Heart left ventricle (tissue), 16 donors: ENCODE measurements at regions not wholly inside any gene's neighbourhood (a gene's known extent, or its start where the extent isn't known, plus 50 kb on each side); places are given as distances from the start of the nearest gene placed in this dataset.

Source experiments
- ATAC-seq, 4 donors: fragments of 200-7000 bp; cut with Tn5 transposase; one replicate each; pipeline ENCODE4 v1.9.1; 2020 to 2022; ENCODE audit warnings: moderate library complexity in 4 of 4, mild to moderate bottlenecking in 3 of 4, moderate number of reproducible peaks in 1 of 4
- DNase-seq, 5 donors: peaks; one replicate each; pipeline ENCODE4 v3.0.0-alpha.2; 2020
- H3K27ac ChIP-seq, 12 donors: fragments of 200-600 bp; sonication (generic) in 4 of 12; one replicate each; pipeline versions ENCODE4 v1.5.0 to v1.8.0; 2016 to 2022; ENCODE audit warnings: mild to moderate bottlenecking in 2 of 12
- H3K27me3 ChIP-seq, 9 donors: fragments of 200-600 bp; sonication (generic) in 2 of 9; one replicate each; pipeline versions ENCODE4 v1.5.1 to v1.8.0; 2016 to 2022; ENCODE audit warnings: mild to moderate bottlenecking in 3 of 9
- H3K36me3 ChIP-seq, 9 donors: fragments of 200-600 bp; sonication (generic) in 2 of 9; one replicate each; pipeline versions ENCODE4 v1.5.0 to v1.8.0; 2018 to 2022; ENCODE audit warnings: mild to moderate bottlenecking in 2 of 9
- H3K4me1 ChIP-seq, 12 donors: fragments of 200-600 bp; sonication (generic) in 4 of 12; one replicate each; pipeline versions ENCODE4 v1.5.0 to v1.8.0; 2016 to 2022; ENCODE audit warnings: mild to moderate bottlenecking in 3 of 12
- H3K4me3 ChIP-seq, 12 donors: fragments of 200-600 bp; sonication (generic) in 4 of 12; one replicate each; pipeline versions ENCODE4 v1.5.0 to v1.8.0; 2017 to 2022; ENCODE audit warnings: mild to moderate bottlenecking in 9 of 12, moderate library complexity in 4 of 12
- H3K9me3 ChIP-seq, 12 donors: fragments of 200-600 bp; sonication (generic) in 4 of 12; one replicate each; pipeline versions ENCODE4 v1.5.0 to v1.8.0; 2016 to 2022; ENCODE audit warnings: mild to moderate bottlenecking in 1 of 12
- POLR2A ChIP-seq, 2 donors: fragments of 450-650 bp; IDR thresholded peaks; one replicate each; pipeline ENCODE4 v1.6.1; 2017; ENCODE audit warnings: antibody characterized with exemption in 2 of 2, mild to moderate bottlenecking in 2 of 2, moderate library complexity in 2 of 2
- WGBS, 4 donors: extraction: QIAGEN DNeasy Blood & Tissue Kit in 2 of 4; methylation state at CpG; one replicate each; pipeline versions ENCODE4 v1.1.5 to v1.1.7; 2013 to 2018; 5-methylcytosine and 5-hydroxymethylcytosine counted together
- intact Hi-C, 10 donors: fragments of 100-400 bp; cut with DNase I; formaldehyde crosslinking; loops; one replicate each; pipeline versions ENCODE4 v1.11.1 to v1.14.2; 2022
- TF ChIP-seq, protein P1 (sequence below), 12 donors: fragments of 200-600 bp; sonication (generic) in 4 of 12; IDR thresholded peaks; one replicate each; pipeline versions ENCODE4 v1.5.0 to v1.8.0; 2018 to 2022; ENCODE audit warnings: antibody characterized with exemption in 12 of 12, mild to moderate bottlenecking in 5 of 12
- donor health status: ischemic (EF 13 %, LVEDD 7.1; RV severe dilation, severe dysfunction).
- donor health status: healthy with polysubstance abuse.
- donor health status: DM: no; HTN: yes; CAD: no.
- donor health status: DM: no; HTN: no; CAD: no.
- donor health status: ischemic (EF 25% LVEDD 6.9; RV normal size, moderate dysfunction).
- donor health status: ischemic (EF 25% LVEDD 5.7; RV mildly dilated, moderate dysfunction).
- donor health status: healthy.
- donor health status: DM: yes; HTN: yes; CAD: no.
- donor health status: ischemic (EF 35%, LVEDD 5.7; RV mildly dilated, moderate dysfunction).
- donor health status: nonischemic (EF 11% LVEDD 7.7; RV severe dilation, severe dysfunction).
- donor health status: DM: yes; HTN: yes; CAD: no.
- donor health status: PGD.
- donor health status: ischemic (EF 29% LVEDD 5.4; RV normal size, mild dysfunction).
- donor health status: nonischemic (EF 23%, LVEDD 6.1; RV moderate dilation, normal function).

DNA sequence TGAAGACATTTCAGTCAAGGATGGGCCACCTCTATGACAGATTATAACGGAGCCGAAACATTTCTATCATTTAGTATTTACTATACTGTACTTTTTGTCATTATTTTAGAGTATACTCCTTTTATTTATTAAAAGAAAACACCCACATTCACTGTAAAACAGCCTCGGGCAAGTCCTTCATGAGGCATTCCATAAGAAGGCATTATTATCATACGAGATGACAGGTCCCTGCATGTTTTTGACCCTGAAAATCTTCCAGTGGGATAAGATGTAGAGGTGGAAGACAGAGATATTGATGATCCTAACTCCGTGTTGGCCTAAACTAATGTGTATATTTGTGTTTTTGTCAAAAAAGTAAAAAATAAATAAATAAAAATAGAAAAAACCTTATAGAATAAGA lies 245.0 kb downstream of the MTX2 start:
- no peak for TF ChIP-seq POLR2A (IDR thresholded peaks at IDR 0.05)
- WGBS, 4 donors = 75 to 95% (median 85%) methylated on average over 5 of the region's 5 CpGs

DNA sequence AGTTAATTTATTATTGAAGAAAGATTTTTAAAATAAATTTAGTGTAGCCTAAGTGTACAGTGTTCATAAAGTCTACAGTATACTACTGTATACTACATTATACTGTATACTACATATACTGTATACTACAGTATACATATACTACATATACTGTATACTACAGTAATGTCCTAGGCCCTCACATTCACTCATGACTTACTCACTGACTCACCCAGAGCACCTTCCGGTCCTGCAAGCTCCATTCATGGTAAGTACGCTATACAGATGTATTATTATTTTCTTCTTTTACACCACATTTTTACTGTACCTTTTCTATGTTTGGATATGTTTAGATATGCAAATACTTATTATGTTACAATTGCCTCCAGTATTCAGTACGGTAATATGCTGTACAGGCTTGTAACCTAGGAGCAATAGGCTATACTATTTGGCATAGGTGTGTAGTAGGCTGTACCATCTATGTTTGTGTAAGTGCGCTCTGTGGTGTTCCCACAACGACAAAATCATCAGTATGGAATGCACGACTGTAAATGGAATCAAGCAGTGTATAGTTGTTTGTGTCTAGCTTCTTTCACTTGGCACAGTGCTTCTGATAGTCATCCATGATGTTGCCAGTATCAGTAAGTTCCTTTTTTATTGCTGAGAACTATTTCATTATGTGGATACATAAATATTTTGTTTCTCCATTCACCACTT lies 245.7 kb downstream of the MTX2 start:
- Histone ChIP-seq H3K4me3 (no peak overlapping the region), H3K4me1 (peaks cover 0 to 17% (median 9%) of the 10 kb centered on the region in 12 donors), H3K36me3 (no peaks in the 10 kb centered on the region), H3K27me3 (no peaks in the 10 kb centered on the region), H3K9me3 (no peaks in the 10 kb centered on the region), H3K27ac (no peak overlapping the region)
- ATAC-seq = no peak
- no peak for TF ChIP-seq POLR2A (IDR thresholded peaks at IDR 0.05)
- TF ChIP-seq, protein P1, sequence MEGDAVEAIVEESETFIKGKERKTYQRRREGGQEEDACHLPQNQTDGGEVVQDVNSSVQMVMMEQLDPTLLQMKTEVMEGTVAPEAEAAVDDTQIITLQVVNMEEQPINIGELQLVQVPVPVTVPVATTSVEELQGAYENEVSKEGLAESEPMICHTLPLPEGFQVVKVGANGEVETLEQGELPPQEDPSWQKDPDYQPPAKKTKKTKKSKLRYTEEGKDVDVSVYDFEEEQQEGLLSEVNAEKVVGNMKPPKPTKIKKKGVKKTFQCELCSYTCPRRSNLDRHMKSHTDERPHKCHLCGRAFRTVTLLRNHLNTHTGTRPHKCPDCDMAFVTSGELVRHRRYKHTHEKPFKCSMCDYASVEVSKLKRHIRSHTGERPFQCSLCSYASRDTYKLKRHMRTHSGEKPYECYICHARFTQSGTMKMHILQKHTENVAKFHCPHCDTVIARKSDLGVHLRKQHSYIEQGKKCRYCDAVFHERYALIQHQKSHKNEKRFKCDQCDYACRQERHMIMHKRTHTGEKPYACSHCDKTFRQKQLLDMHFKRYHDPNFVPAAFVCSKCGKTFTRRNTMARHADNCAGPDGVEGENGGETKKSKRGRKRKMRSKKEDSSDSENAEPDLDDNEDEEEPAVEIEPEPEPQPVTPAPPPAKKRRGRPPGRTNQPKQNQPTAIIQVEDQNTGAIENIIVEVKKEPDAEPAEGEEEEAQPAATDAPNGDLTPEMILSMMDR (IDR thresholded peaks at IDR 0.05) = no peak
- WGBS, 4 donors = 93 to 97% (median 95%) methylated on average over 6 of the region's 6 CpGs
- intact Hi-C loops = no loop called here
- no peak for DNase-seq

More for the DNA sequence above, 245.0 kb downstream of the MTX2 start:
- no peak for DNase-seq
- no peaks in the 10 kb centered on the region for H3K36me3 ChIP-seq
- no peaks in the 10 kb centered on the region for H3K27me3 ChIP-seq
- no peaks in the 10 kb centered on the region for H3K9me3 ChIP-seq
- ATAC-seq = no peak
- H3K4me3 ChIP-seq = no peak overlapping the region
- peaks cover 0 to 10% (median 6%) of the 10 kb centered on the region in 12 donors for H3K4me1 ChIP-seq
- intact Hi-C loops = no loop called here
- no peak overlapping the region for H3K27ac ChIP-seq

DNA sequence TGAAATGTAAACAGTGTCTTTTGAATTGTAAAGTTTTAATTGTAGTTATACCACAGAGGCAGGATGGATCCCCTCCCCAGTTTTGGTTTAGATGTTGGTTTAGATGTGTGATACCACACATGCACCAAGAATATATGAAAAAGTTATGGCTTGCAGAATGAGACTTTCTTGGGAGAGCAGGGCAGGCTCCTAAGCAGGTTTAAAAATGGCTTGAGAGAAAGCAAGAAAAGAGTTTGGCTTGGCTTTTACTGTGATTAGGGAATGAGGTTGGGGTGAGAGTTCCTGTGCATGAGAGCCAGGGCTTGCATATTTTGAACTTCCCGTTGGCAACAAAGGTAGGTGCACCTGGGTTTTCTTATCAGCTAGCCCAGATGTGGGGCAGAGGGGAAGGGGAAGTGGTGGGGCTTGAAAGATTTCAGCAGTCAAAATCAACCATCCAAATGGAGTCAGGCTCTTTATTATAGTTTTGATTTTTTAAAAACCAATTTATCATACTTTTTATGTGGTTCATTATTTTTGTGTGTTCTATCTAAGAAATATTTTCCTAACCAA lies 246.9 kb downstream of the MTX2 start:
- ATAC-seq (no peak), DNase-seq (no peak)
- TF ChIP-seq, protein P1 (IDR thresholded peaks at IDR 0.05) = no peak
- no peak overlapping the region for H3K4me3 ChIP-seq
- no peak overlapping the region for H3K27ac ChIP-seq
- H3K9me3 ChIP-seq = no peaks in the 10 kb centered on the region
- peaks cover 0 to 25% (median 9%) of the 10 kb centered on the region in 12 donors for H3K4me1 ChIP-seq
- H3K27me3 ChIP-seq = no peaks in the 10 kb centered on the region
- no peaks in the 10 kb centered on the region for H3K36me3 ChIP-seq
- intact Hi-C loops = no loop called here
- WGBS, 4 donors = 45 to 62% (median 49%) methylated on average over 1 of the region's 1 CpG

DNA sequence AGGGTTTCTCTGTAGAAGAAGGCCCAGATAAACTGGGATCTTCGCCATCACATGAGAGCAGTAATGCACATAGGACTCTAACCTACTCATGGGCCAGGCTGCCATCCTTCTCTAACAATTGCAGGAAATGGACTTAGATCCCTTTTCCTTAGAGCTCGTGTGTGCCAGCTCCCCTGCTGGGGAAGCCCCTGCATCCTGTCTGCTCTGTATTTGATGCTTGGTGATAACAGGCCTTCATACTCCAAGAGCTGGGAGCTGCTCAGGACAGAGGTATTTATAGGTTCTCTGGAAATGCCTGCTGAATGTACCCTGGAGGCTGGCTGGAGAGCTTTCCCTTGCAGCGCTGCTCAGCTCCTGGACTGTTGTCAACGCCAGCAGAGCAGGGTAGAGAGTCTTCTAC lies 249.6 kb downstream of the MTX2 start:
- peaks cover 0 to 25% (median 9%) of the 10 kb centered on the region in 12 donors for H3K4me1 ChIP-seq
- no peak overlapping the region for H3K27ac ChIP-seq
- ATAC-seq (peak; percentile 83 to 97 (median 95)), DNase-seq (peak; percentile 20 to 63 (median 60))
- H3K27me3 ChIP-seq = no peaks in the 10 kb centered on the region
- no peaks in the 10 kb centered on the region for H3K9me3 ChIP-seq
- H3K4me3 ChIP-seq = no peak overlapping the region
- no peaks in the 10 kb centered on the region for H3K36me3 ChIP-seq
- intact Hi-C loops = no loop called here
- no peak for TF ChIP-seq POLR2A (IDR thresholded peaks at IDR 0.05)
- 34 to 44% (median 39%) methylated on average over 4 of the region's 4 CpGs for WGBS, 4 donors

DNA sequence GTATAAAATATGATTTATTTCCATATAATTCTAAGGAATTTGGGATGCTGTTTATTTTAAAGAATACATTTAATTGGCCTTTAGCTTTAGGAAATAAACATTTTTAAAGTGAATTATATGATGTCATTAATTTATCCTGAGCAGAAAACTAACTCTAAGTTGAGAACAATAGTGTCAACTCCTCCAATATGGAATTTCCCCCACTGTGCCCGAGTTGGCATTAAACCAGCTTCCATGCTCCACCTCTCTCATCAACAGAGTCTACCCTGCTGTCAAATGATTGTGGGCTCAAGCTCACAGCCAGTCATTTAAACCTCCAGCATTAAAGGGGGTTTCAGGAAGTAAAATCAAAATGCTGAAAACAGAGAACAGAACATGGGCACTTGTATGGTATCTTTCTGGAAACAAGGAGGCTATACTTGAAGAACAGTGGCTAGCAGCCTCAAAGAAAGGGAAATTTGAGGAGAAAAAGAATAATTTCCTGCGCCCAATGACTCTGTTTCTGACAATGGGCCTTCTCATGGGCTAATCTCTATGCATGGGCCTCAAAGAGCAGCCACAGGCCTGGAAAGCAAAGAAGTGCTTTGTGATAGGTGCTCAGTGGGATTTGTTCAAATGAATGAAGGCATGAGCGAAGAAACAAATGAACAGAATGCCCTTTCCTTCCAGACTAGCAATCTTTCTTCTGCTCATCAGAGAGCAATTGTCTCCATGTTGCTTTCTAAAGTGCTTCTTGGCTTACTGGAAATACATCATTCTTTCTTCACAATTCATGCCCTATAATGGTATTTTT lies 252.8 kb downstream of the MTX2 start:
- WGBS, 4 donors = 59 to 76% (median 66%) methylated on average over 3 of the region's 3 CpGs
- Histone ChIP-seq H3K27ac (no peak overlapping the region), H3K4me3 (no peak overlapping the region), H3K4me1 (peaks cover 0 to 50% (median 15%) of the 10 kb centered on the region in 12 donors), H3K36me3 (no peaks in the 10 kb centered on the region), H3K27me3 (peaks cover 0 to 5% (median 0%) of the 10 kb centered on the region in 9 donors), H3K9me3 (no peaks in the 10 kb centered on the region)
- TF ChIP-seq POLR2A (IDR thresholded peaks at IDR 0.05) = no peak
- TF ChIP-seq, protein P1 (IDR thresholded peaks at IDR 0.05) = no peak
- intact Hi-C loops = loop anchor here in 1 of 10 donors (5.0 kb wide), 1 partner anchor 50 kb away; no protein-coding TSS in a partner anchor
- no peak for ATAC-seq
- no peak for DNase-seq
